PFSK-1 (cell line): ENCODE measurements at regions not wholly inside any gene's neighbourhood (a gene's known extent, or its start where the extent isn't known, plus 50 kb on each side); places are given as distances from the start of the nearest gene placed in this dataset.

Experiments
- FOXP2 ChIP-seq: optimal IDR thresholded peaks from 2 replicates; pipeline ENCODE3; 2011; ENCODE audit warnings: borderline replicate concordance, control low read depth, inconsistent platforms; ENCODE audit not compliant: insufficient read depth; ENCODE audit errors: extremely low read length, extremely low read depth
- POLR2AphosphoS5 ChIP-seq: IDR thresholded peaks from 2 replicates; pipeline ENCODE4 v1.6.1; 2012; ENCODE audit warnings: low read depth, mild to moderate bottlenecking, control low read depth, low read length, moderate library complexity
- REST ChIP-seq, 2 experiments: IDR thresholded peaks; 2 replicates each; pipeline versions ENCODE4 v1.6.1 to v1.8.0; 2011 to 2012; ENCODE audit warnings: low read depth in 2 of 2, low read length in 2 of 2, control low read depth in 1 of 2, inconsistent platforms in 1 of 2, mild to moderate bottlenecking in 1 of 2, moderate library complexity in 1 of 2; ENCODE audit not compliant: insufficient read depth in 1 of 2
- SIN3A ChIP-seq: IDR thresholded peaks from 2 replicates; pipeline ENCODE4 v1.6.1; 2012; ENCODE audit warnings: mild to moderate bottlenecking, low read length, moderate library complexity, borderline replicate concordance; ENCODE audit not compliant: insufficient read depth
- TAF1 ChIP-seq: IDR thresholded peaks from 2 replicates; pipeline ENCODE4 v1.6.1; 2012; ENCODE audit warnings: low read length, control low read depth, borderline replicate concordance; ENCODE audit not compliant: insufficient read depth

- TF ChIP-seq POLR2AphosphoS5 (no peak), TAF1 (no peak), FOXP2 (no peak), REST (IDR thresholded peaks at IDR 0.05; ENCODE audit: insufficient read depth in 1 of 2, low read depth in 2 of 2, low read length in 2 of 2) (no peak), SIN3A (no peak)
Measured at GRCh38 chr2:217246108-217246507, 386.2 kb upstream of the TNP1 start.

- TF ChIP-seq FOXP2: no peak
- no peak for TF ChIP-seq REST (IDR thresholded peaks at IDR 0.05; ENCODE audit: insufficient read depth in 1 of 2, low read depth in 2 of 2, low read length in 2 of 2)
- TF ChIP-seq TAF1: no peak
- TF ChIP-seq SIN3A: no peak
Measured at GRCh38 chr2:217244815-217245214, 385.0 kb upstream of the TNP1 start.

GRCh38 chr2:217242947-217243346, 383.1 kb upstream of the TNP1 start:
- no peak for TF ChIP-seq REST (IDR thresholded peaks at IDR 0.05; ENCODE audit: insufficient read depth in 1 of 2, low read depth in 2 of 2, low read length in 2 of 2)
- TF ChIP-seq TAF1: no peak
- TF ChIP-seq POLR2AphosphoS5: no peak
- TF ChIP-seq SIN3A: no peak
- TF ChIP-seq FOXP2: no peak

GRCh38 chr2:217231724-217232123, 371.9 kb upstream of the TNP1 start:
- TF ChIP-seq SIN3A: no peak
- no peak for TF ChIP-seq POLR2AphosphoS5
- TF ChIP-seq FOXP2: no peak
- TF ChIP-seq TAF1: no peak
- TF ChIP-seq REST (IDR thresholded peaks at IDR 0.05; ENCODE audit: insufficient read depth in 1 of 2, low read depth in 2 of 2, low read length in 2 of 2): no peak

- TF ChIP-seq REST (IDR thresholded peaks at IDR 0.05; ENCODE audit: insufficient read depth in 1 of 2, low read depth in 2 of 2, low read length in 2 of 2) (no peak), POLR2AphosphoS5 (no peak), SIN3A (no peak), FOXP2 (no peak), TAF1 (no peak)
Measured at GRCh38 chr2:217231212-217231611, 371.3 kb upstream of the TNP1 start.
